ENCODE measurements at regions not wholly inside any gene's neighbourhood (a gene's known extent, or its start where the extent isn't known, plus 50 kb on each side); places are given as distances from the start of the nearest gene placed in this dataset.
"Not testable (repeated sequence)": the region's sequence is repeated elsewhere in the genome, so short reads cannot be mapped to it uniquely, and the experiment has no call there.

GRCh38 chrX:39484159-39485068, 613.3 kb downstream of the BCOR start:
- no peak for FAIRE-seq

GRCh38 chrX:39487166-39487968, 610.4 kb downstream of the BCOR start:
- no peak for FAIRE-seq

GRCh38 chrX:39487969-39488330, 609.8 kb downstream of the BCOR start:
- no peak for FAIRE-seq

GRCh38 chrX:39491548-39492297, 606.0 kb downstream of the BCOR start:
- FAIRE-seq: no peak

- FAIRE-seq: no peak
Measured at GRCh38 chrX:39492497-39493162, 605.1 kb downstream of the BCOR start.

GRCh38 chrX:39493168-39493567, 604.6 kb downstream of the BCOR start:
- no peak for FAIRE-seq

GRCh38 chrX:39497117-39497516, 600.6 kb downstream of the BCOR start:
- FAIRE-seq: not testable (repeated sequence)

- FAIRE-seq: no peak
Measured at GRCh38 chrX:39497702-39498265, 600.0 kb downstream of the BCOR start.

GRCh38 chrX:39499996-39500395, 597.8 kb downstream of the BCOR start:
- no peak for FAIRE-seq

GRCh38 chrX:39501822-39502221, 595.9 kb downstream of the BCOR start:
- no peak for FAIRE-seq

GRCh38 chrX:39502486-39502885, 595.3 kb downstream of the BCOR start:
- FAIRE-seq: no peak

- FAIRE-seq: no peak
Measured at GRCh38 chrX:39504227-39504626, 593.5 kb downstream of the BCOR start.

- no peak for FAIRE-seq
Measured at GRCh38 chrX:39504850-39505259, 592.9 kb downstream of the BCOR start.

GRCh38 chrX:39506131-39506530, 591.6 kb downstream of the BCOR start:
- FAIRE-seq: no peak

GRCh38 chrX:39507034-39507433, 590.7 kb downstream of the BCOR start:
- no peak for FAIRE-seq

GRCh38 chrX:39507617-39508299, 590.0 kb downstream of the BCOR start:
- no peak for FAIRE-seq

GRCh38 chrX:39508300-39508692, 589.5 kb downstream of the BCOR start:
- no peak for FAIRE-seq

- FAIRE-seq: no peak
Measured at GRCh38 chrX:39509157-39509556, 588.6 kb downstream of the BCOR start.

GRCh38 chrX:39513836-39514235, 583.9 kb downstream of the BCOR start:
- FAIRE-seq: no peak

- no peak for FAIRE-seq
Measured at GRCh38 chrX:39514801-39515200, 583.0 kb downstream of the BCOR start.

GRCh38 chrX:39516427-39516841, 581.3 kb downstream of the BCOR start:
- no peak for FAIRE-seq

Measured in A204.1 (cell line).